Neural crest cell (in vitro differentiated cells): ENCODE measurements at regions not wholly inside any gene's neighbourhood (a gene's known extent, or its start where the extent isn't known, plus 50 kb on each side); places are given as distances from the start of the nearest gene placed in this dataset.
"Not testable (repeated sequence)": the region's sequence is repeated elsewhere in the genome, so short reads cannot be mapped to it uniquely, and the experiment has no call there.

Source experiments
- DNase-seq: peaks from one replicate; pipeline ENCODE4 v3.0.0; 2021; ENCODE audit warnings: low read depth, mixed read lengths, low spot score
- H3K27ac Mint-ChIP-seq: one replicate; pipeline ENCODE4 v1.8.0; 2021; ENCODE audit warnings: mild to moderate bottlenecking, mixed read lengths; ENCODE audit not compliant: unreplicated experiment
- H3K27me3 Mint-ChIP-seq: 2 replicates; pipeline ENCODE4 v1.8.0; 2021; ENCODE audit warnings: low read depth, mild to moderate bottlenecking, mixed read lengths
- H3K36me3 Mint-ChIP-seq: 2 replicates; pipeline ENCODE4 v1.8.0; 2021; ENCODE audit warnings: low read depth, mild to moderate bottlenecking, mixed read lengths
- H3K4me1 Mint-ChIP-seq: 2 replicates; pipeline ENCODE4 v1.8.0; 2021; ENCODE audit warnings: mixed read lengths
- H3K4me3 Mint-ChIP-seq: one replicate; pipeline ENCODE4 v1.8.0; 2021; ENCODE audit warnings: mild to moderate bottlenecking, mixed read lengths
- H3K9me3 Mint-ChIP-seq: 2 replicates; pipeline ENCODE4 v1.8.0; 2021; ENCODE audit warnings: mixed read lengths
- CTCF ChIP-seq: fragments of 200-600 bp; sonication (generic); conservative IDR thresholded peaks from 2 replicates; pipeline ENCODE4 v1.5.0; 2021; ENCODE audit warnings: antibody characterized with exemption, mild to moderate bottlenecking

- TF ChIP-seq CTCF, result no peak
- no peaks in the 10 kb centered on the region for H3K36me3 Mint-ChIP-seq
- no peaks in the 10 kb centered on the region for H3K27me3 Mint-ChIP-seq
- H3K4me1 Mint-ChIP-seq, result no peaks in the 10 kb centered on the region
- no peaks in the 10 kb centered on the region for H3K9me3 Mint-ChIP-seq
- H3K27ac Mint-ChIP-seq, result no peak overlapping the region
- DNase-seq, result no peak
- H3K4me3 Mint-ChIP-seq, result no peak overlapping the region
Measured at GRCh38 chr4:64712590-64712989, 303.3 kb upstream of the TECRL start.

- TF ChIP-seq CTCF, result no peak
- H3K27me3 Mint-ChIP-seq, result no peaks in the 10 kb centered on the region
- no peaks in the 10 kb centered on the region for H3K36me3 Mint-ChIP-seq
- H3K4me1 Mint-ChIP-seq, result no peaks in the 10 kb centered on the region
- H3K9me3 Mint-ChIP-seq, result peaks cover 8% of the 10 kb centered on the region
- no peak for DNase-seq
- no peak overlapping the region for H3K27ac Mint-ChIP-seq
- no peak overlapping the region for H3K4me3 Mint-ChIP-seq
Measured at GRCh38 chr4:64705989-64706388, 296.7 kb upstream of the TECRL start.

- Mint-ChIP-seq H3K27ac (no peak overlapping the region), H3K36me3 (no peaks in the 10 kb centered on the region), H3K4me1 (no peaks in the 10 kb centered on the region), H3K9me3 (no peaks in the 10 kb centered on the region), H3K4me3 (no peak overlapping the region), H3K27me3 (no peaks in the 10 kb centered on the region)
- no peak for TF ChIP-seq CTCF
- no peak for DNase-seq
Measured at GRCh38 chr4:64698171-64698570, 288.9 kb upstream of the TECRL start.

- Mint-ChIP-seq H3K4me1 (no peaks in the 10 kb centered on the region), H3K27ac (no peak overlapping the region)
- TF ChIP-seq CTCF, result no peak
Measured at GRCh38 chr4:64682946-64683345, 273.7 kb upstream of the TECRL start.

GRCh38 chr4:64682481-64682880 lies 273.2 kb upstream of the TECRL start:
- no peaks in the 10 kb centered on the region for H3K4me1 Mint-ChIP-seq
- peaks cover 4% of the 10 kb centered on the region for H3K9me3 Mint-ChIP-seq
- no peak for DNase-seq
- H3K27ac Mint-ChIP-seq, result no peak overlapping the region
- no peaks in the 10 kb centered on the region for H3K36me3 Mint-ChIP-seq
- no peaks in the 10 kb centered on the region for H3K27me3 Mint-ChIP-seq
- no peak for TF ChIP-seq CTCF
- H3K4me3 Mint-ChIP-seq, result no peak overlapping the region

More at GRCh38 chr4:64682946-64683345, 273.7 kb upstream of the TECRL start:
- Mint-ChIP-seq H3K27me3 (no peaks in the 10 kb centered on the region), H3K36me3 (no peaks in the 10 kb centered on the region), H3K9me3 (peaks cover 6% of the 10 kb centered on the region), H3K4me3 (no peak overlapping the region)
- DNase-seq, result no peak

- not testable (repeated sequence) for H3K4me3 Mint-ChIP-seq, DNase-seq, H3K36me3 Mint-ChIP-seq, H3K27me3 Mint-ChIP-seq, H3K27ac Mint-ChIP-seq, H3K4me1 Mint-ChIP-seq
- H3K9me3 Mint-ChIP-seq, result peaks cover 27% of the 10 kb centered on the region
Measured at GRCh38 chr4:64673121-64673520, 263.9 kb upstream of the TECRL start.
